ENCODE measurements at regions not wholly inside any gene's neighbourhood (a gene's known extent, or its start where the extent isn't known, plus 50 kb on each side); places are given as distances from the start of the nearest gene placed in this dataset.

GRCh38 chr12:105945880-105946279 is 192.9 kb downstream of the NUAK1 start:
- TF ChIP-seq TAF1 (IDR thresholded peaks at IDR 0.05; ENCODE audit: low read depth) (no peak), MAX (IDR thresholded peaks at IDR 0.05) (no peak), EP300 (IDR thresholded peaks at IDR 0.05; ENCODE audit: borderline replicate concordance) (no peak)
